ENCODE measurements at regions not wholly inside any gene's neighbourhood (a gene's known extent, or its start where the extent isn't known, plus 50 kb on each side); places are given as distances from the start of the nearest gene placed in this dataset.

- no peak for TF ChIP-seq AHDC1 (CRISPR knock-in tag; IDR thresholded peaks at IDR 0.05; ENCODE audit: borderline replicate concordance)
- TF ChIP-seq KDM2A (CRISPR knock-in tag; IDR thresholded peaks at IDR 0.05; ENCODE audit: borderline replicate concordance, low read depth), result no peak
- TF ChIP-seq ZBTB39 (CRISPR knock-in tag; IDR thresholded peaks at IDR 0.05), result no peak
- TF ChIP-seq ZNF121 (CRISPR knock-in tag; IDR thresholded peaks at IDR 0.05), result no peak
- TF ChIP-seq YEATS4 (CRISPR knock-in tag; IDR thresholded peaks at IDR 0.05; ENCODE audit: borderline replicate concordance), result no peak
- no peak for TF ChIP-seq EED (CRISPR knock-in tag; IDR thresholded peaks at IDR 0.05)
- no peak for TF ChIP-seq FOXM1 (CRISPR knock-in tag; IDR thresholded peaks at IDR 0.05)
- no peak for TF ChIP-seq ZSCAN20 (CRISPR knock-in tag; IDR thresholded peaks at IDR 0.05; ENCODE audit: borderline replicate concordance)
- TF ChIP-seq HMGA1 (CRISPR knock-in tag; conservative IDR thresholded peaks at IDR 0.05), result no peak
- TF ChIP-seq TCF12 (IDR thresholded peaks at IDR 0.05), result no peak
- 0 out of 2 replicates have a peak, but pooled peaks have one; percentile 36 for TF ChIP-seq TCF12 (CRISPR knock-in tag; IDR thresholded peaks at IDR 0.05)
- no peak for TF ChIP-seq KDM3A (CRISPR knock-in tag; IDR thresholded peaks at IDR 0.05; ENCODE audit: low read depth)
- TF ChIP-seq GLMP (CRISPR knock-in tag; IDR thresholded peaks at IDR 0.05; ENCODE audit: borderline replicate concordance), result no peak
- no peak for TF ChIP-seq ZNF234 (CRISPR knock-in tag; conservative IDR thresholded peaks at IDR 0.05)
- TF ChIP-seq TEAD2 (CRISPR knock-in tag; IDR thresholded peaks at IDR 0.05), result no peak
- TF ChIP-seq NFKBIZ (CRISPR knock-in tag; IDR thresholded peaks at IDR 0.05), result no peak
- no peak for TF ChIP-seq ZNF138 (CRISPR knock-in tag; IDR thresholded peaks at IDR 0.05; ENCODE audit: low read depth)
- no peak for TF ChIP-seq ZNF792 (CRISPR knock-in tag; IDR thresholded peaks at IDR 0.05)
- no peak for TF ChIP-seq SNAPC2 (CRISPR knock-in tag; IDR thresholded peaks at IDR 0.05)
- no peak for TF ChIP-seq GPBP1L1 (CRISPR knock-in tag; IDR thresholded peaks at IDR 0.05)
- no peak for TF ChIP-seq KLF6 (CRISPR knock-in tag; IDR thresholded peaks at IDR 0.05)
- TF ChIP-seq ETV6 (CRISPR knock-in tag; conservative IDR thresholded peaks at IDR 0.05), result no peak
Observed at GRCh38 chr9:107587191-107587963, 97.8 kb upstream of the KLF4 start (continued).

All from HepG2 (cell line).